Karpas-422 (cell line): ENCODE measurements at regions not wholly inside any gene's neighbourhood (a gene's known extent, or its start where the extent isn't known, plus 50 kb on each side); places are given as distances from the start of the nearest gene placed in this dataset.

ENCODE experiments used
- DNase-seq: peaks from one replicate; pipeline ENCODE4 v3.0.0-alpha.2; 2015
- H2AFZ ChIP-seq: fragments of 200-600 bp; sonication (generic); 2 replicates; pipeline ENCODE4 v1.6.1; 2014; ENCODE audit warnings: antibody characterized with exemption, low read length, mixed read lengths
- H3K27ac ChIP-seq: fragments of 200-600 bp; sonication (generic); 2 replicates; pipeline ENCODE4 v1.5.1; 2014; ENCODE audit warnings: mild to moderate bottlenecking, low read length, moderate library complexity
- H3K27me3 ChIP-seq: fragments of 200-600 bp; sonication (generic); 2 replicates; pipeline ENCODE4 v1.6.1; 2014; ENCODE audit warnings: low read length, mixed read lengths
- H3K36me3 ChIP-seq: fragments of 200-600 bp; sonication (generic); 2 replicates; pipeline ENCODE4 v1.6.1; 2014; ENCODE audit warnings: low read length, mixed read lengths; ENCODE audit not compliant: insufficient read depth
- H3K4me1 ChIP-seq: fragments of 200-600 bp; sonication (generic); 2 replicates; pipeline ENCODE4 v1.6.1; 2014; ENCODE audit warnings: mild to moderate bottlenecking, low read length, mixed read lengths
- H3K4me2 ChIP-seq: fragments of 200-600 bp; sonication (generic); 2 replicates; pipeline ENCODE4 v1.6.1; 2014; ENCODE audit warnings: low read length, low read depth, mild to moderate bottlenecking; ENCODE audit not compliant: poor library complexity, severe bottlenecking
- H3K4me3 ChIP-seq: fragments of 200-600 bp; sonication (generic); 2 replicates; pipeline ENCODE4 v1.5.1; 2014; ENCODE audit warnings: mild to moderate bottlenecking, antibody characterized with exemption, low read length, mixed read lengths
- H3K79me2 ChIP-seq: fragments of 200-600 bp; sonication (generic); 2 replicates; pipeline ENCODE4 v1.6.1; 2014; ENCODE audit warnings: mild to moderate bottlenecking, low read length, mixed read lengths
- H3K9ac ChIP-seq: fragments of 200-600 bp; sonication (generic); 2 replicates; pipeline ENCODE4 v1.6.0; 2014; ENCODE audit warnings: low read length
- H3K9me2 ChIP-seq: fragments of 200-600 bp; sonication (generic), shearing (Covaris generic); replicated peaks from 2 replicates; pipeline ENCODE4 v1.6.0; 2014; ENCODE audit warnings: mild to moderate bottlenecking, low read length, moderate library complexity; ENCODE audit not compliant: insufficient read depth
- H3K9me3 ChIP-seq: fragments of 300-700, 200-600 bp; sonication (generic); 2 replicates; pipeline ENCODE4 v1.6.1; 2014; ENCODE audit warnings: low read length, mixed read lengths
- H4K20me1 ChIP-seq: fragments of 200-600 bp; sonication (generic); 2 replicates; pipeline ENCODE4 v1.6.1; 2014; ENCODE audit warnings: mild to moderate bottlenecking, antibody characterized with exemption, low read length, low read depth; ENCODE audit not compliant: insufficient read depth

DNA sequence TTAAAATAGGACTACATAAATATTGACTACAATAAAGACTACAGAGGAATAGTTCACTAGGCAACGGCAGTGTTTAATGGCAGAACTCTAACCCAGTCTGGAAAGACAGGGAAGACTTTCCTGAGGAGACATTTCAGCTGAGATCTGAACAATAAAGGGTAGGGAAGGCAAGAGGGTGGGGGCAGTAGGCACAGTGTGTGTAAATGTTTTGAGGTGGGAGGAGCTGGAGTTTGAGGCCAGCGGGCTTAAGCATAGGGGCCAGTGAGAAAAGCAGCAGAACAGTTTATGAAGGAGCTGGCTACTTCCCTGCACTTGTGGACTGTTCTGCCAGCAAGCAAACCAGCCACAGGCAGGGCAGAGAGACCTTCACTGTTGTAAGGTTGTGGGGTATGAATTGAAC is 76.6 kb upstream of the UGP2 start:
- Histone ChIP-seq H3K4me1 (no peaks in the 10 kb centered on the region), H3K9me2 (no peaks in the 10 kb centered on the region), H3K4me2 (no peak overlapping the region), H3K9me3 (peaks cover 11% of the 10 kb centered on the region), H3K27me3 (0 out of 2 replicates have a peak, but pooled peaks cover 2% of the 10 kb centered on the region), H3K9ac (no peak overlapping the region), H3K27ac (no peak overlapping the region), H4K20me1 (no peaks in the 10 kb centered on the region), H3K36me3 (no peaks in the 10 kb centered on the region), H2AFZ (no peak overlapping the region), H3K4me3 (no peak overlapping the region), H3K79me2 (no peaks in the 10 kb centered on the region)
- DNase-seq: no peak

DNA sequence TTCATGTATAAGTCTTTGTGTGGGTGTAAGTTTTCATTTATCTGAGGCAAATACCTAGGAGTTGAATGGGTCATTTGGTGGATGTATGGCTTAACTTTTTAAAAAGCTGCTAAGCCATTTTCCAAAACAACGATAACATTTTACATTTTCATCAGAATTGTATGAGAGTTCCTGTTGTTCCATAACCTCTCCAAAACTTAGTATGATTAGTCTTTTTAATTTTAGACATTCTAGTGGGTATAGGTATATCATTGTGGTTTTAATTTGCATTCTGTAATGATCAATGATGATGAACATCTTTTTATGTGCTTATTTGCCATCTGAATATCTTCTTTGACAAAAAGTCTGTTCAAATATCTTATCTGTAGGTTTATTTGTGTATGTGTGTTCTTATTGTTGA is 74.4 kb upstream of the UGP2 start:
- Histone ChIP-seq H3K9ac (no peak overlapping the region), H3K9me3 (peaks cover 11% of the 10 kb centered on the region), H3K36me3 (no peaks in the 10 kb centered on the region), H3K4me1 (no peaks in the 10 kb centered on the region), H3K27me3 (0 out of 2 replicates have a peak, but pooled peaks cover 2% of the 10 kb centered on the region), H3K9me2 (no peaks in the 10 kb centered on the region), H4K20me1 (no peaks in the 10 kb centered on the region), H2AFZ (no peak overlapping the region), H3K4me2 (no peak overlapping the region), H3K79me2 (no peaks in the 10 kb centered on the region), H3K4me3 (no peak overlapping the region), H3K27ac (no peak overlapping the region)
- no peak for DNase-seq

DNA sequence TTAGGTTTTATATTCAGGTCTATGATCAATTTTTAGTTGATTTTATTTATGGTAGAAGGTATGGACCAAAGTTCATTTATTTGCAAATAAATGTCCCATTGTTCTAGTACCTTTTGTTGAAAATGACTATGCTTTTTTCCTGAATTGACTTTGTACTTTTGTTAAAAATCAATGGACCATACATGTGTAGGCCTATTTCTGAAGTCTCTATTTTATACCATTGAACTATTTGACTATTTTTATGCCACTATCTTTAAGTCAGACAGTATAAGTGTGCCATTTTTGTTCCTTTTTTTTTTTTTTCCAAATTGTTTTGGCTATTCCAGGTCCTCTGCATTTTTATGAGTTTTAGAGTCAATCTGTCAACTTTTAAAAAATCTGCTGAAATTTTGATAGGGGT is 73.6 kb upstream of the UGP2 start:
- Histone ChIP-seq H3K9me2 (no peaks in the 10 kb centered on the region), H3K4me2 (no peak overlapping the region), H3K27ac (no peak overlapping the region), H3K9me3 (peaks cover 11% of the 10 kb centered on the region), H3K4me3 (no peak overlapping the region), H3K36me3 (no peaks in the 10 kb centered on the region), H3K79me2 (no peaks in the 10 kb centered on the region), H3K27me3 (0 out of 2 replicates have a peak, but pooled peaks cover 2% of the 10 kb centered on the region), H3K4me1 (no peaks in the 10 kb centered on the region), H4K20me1 (no peaks in the 10 kb centered on the region), H2AFZ (no peak overlapping the region), H3K9ac (no peak overlapping the region)
- DNase-seq: no peak

DNA sequence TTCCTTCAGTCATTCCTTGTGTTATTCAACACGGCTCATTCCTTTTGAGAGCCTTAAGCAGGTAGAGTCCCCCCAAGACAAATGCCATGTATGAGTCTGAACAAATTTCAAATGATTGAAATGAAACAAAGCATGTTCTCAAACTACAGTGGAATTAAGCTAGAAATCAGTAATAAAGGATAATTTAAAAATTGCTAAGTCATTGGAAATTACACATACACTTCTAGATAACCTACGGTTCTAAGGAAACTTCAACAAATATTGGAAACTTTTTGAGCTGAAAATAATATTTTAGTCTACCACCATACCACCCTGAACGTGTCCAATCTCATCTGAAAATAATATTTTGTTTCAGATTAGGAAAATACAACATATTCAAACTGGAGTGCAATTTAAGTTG is 71.8 kb upstream of the UGP2 start:
- 0 out of 2 replicates have a peak, but pooled peaks cover 2% of the 10 kb centered on the region for H3K27me3 ChIP-seq
- H3K4me3 ChIP-seq: no peak overlapping the region
- no peak overlapping the region for H3K9ac ChIP-seq
- H4K20me1 ChIP-seq: no peaks in the 10 kb centered on the region
- H3K9me3 ChIP-seq: peaks cover 11% of the 10 kb centered on the region
- no peaks in the 10 kb centered on the region for H3K9me2 ChIP-seq
- no peak overlapping the region for H3K4me2 ChIP-seq
- H3K36me3 ChIP-seq: no peaks in the 10 kb centered on the region
- no peak for DNase-seq
- no peaks in the 10 kb centered on the region for H3K79me2 ChIP-seq
- no peak overlapping the region for H2AFZ ChIP-seq
- no peaks in the 10 kb centered on the region for H3K4me1 ChIP-seq
- H3K27ac ChIP-seq: no peak overlapping the region

DNA sequence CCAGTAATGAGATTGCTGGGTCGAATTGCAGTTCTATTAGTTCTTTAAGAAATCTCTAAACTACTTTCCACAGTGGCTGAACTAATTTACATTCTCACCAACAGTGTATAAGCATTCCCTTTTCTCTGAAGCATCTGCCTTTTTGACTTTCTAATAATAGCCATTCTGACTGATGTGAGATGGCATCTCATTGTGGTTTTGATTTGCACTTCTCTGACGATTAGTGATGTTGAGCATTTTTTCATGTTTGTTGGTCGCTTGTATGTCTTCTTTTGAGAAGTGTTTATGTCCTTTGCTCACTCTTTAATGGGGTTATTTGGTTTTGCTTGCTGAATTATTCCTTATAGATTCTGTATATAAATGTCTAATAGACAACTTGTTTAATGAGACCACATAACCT is 69.6 kb upstream of the UGP2 start:
- H3K4me2 ChIP-seq: no peak overlapping the region
- H3K27me3 ChIP-seq: 0 out of 2 replicates have a peak, but pooled peaks cover 2% of the 10 kb centered on the region
- H3K4me1 ChIP-seq: no peaks in the 10 kb centered on the region
- no peak for DNase-seq
- H2AFZ ChIP-seq: no peak overlapping the region
- H3K27ac ChIP-seq: no peak overlapping the region
- no peak overlapping the region for H3K4me3 ChIP-seq
- H3K9me3 ChIP-seq: peaks cover 8% of the 10 kb centered on the region
- H3K9me2 ChIP-seq: no peaks in the 10 kb centered on the region
- no peaks in the 10 kb centered on the region for H4K20me1 ChIP-seq
- no peak overlapping the region for H3K9ac ChIP-seq
- H3K36me3 ChIP-seq: no peaks in the 10 kb centered on the region
- H3K79me2 ChIP-seq: no peaks in the 10 kb centered on the region

DNA sequence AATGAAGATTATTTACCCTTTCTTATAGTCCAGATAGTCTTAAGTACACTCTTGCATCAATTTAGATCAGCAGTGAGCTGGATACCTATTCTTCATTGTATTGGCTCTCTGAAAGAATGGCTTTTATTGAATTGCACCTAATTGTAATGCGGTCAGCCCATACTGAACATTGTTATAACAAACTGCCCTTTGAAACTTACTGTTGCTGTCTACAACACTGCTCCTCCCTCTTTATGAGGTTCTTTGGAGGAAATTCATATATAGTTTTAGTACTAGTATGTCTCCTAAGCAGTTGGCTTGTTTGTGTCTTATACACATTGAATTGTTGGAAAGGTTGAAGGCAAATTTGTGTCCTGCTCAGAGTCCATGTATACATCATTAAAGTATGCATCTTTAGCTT is 66.5 kb upstream of the UGP2 start:
- Histone ChIP-seq H3K4me1 (no peaks in the 10 kb centered on the region), H3K4me3 (no peak overlapping the region), H3K79me2 (no peaks in the 10 kb centered on the region), H3K9ac (no peak overlapping the region), H3K27me3 (no peaks in the 10 kb centered on the region), H4K20me1 (no peaks in the 10 kb centered on the region), H3K27ac (no peak overlapping the region), H2AFZ (no peak overlapping the region), H3K9me3 (no peaks in the 10 kb centered on the region), H3K4me2 (no peak overlapping the region), H3K36me3 (no peaks in the 10 kb centered on the region), H3K9me2 (no peaks in the 10 kb centered on the region)
- no peak for DNase-seq

DNA sequence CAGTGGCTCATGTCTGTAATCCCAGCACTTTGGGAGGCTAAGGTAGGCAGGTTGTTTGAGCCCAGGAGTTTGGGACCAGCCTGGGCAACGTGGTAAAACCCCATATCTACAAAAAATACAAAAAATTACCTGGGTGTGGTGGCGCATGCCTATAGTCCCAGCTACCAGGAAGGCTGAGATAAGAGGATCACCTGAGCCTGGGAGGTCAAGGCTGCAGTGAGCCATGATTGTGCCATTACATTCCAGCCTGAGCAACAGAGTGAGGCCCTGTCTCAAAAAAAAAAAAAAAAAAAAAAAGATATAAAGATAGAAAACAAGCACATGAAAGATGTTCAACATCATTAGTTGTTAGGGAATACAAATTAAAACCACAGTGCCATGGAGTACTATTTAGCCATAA is 65.3 kb upstream of the UGP2 start:
- H3K9me3 ChIP-seq: no peaks in the 10 kb centered on the region
- H3K4me2 ChIP-seq: no peak overlapping the region
- no peak for DNase-seq
- H3K9ac ChIP-seq: no peak overlapping the region
- H3K36me3 ChIP-seq: no peaks in the 10 kb centered on the region
- H3K27me3 ChIP-seq: no peaks in the 10 kb centered on the region
- no peaks in the 10 kb centered on the region for H3K9me2 ChIP-seq
- H4K20me1 ChIP-seq: no peaks in the 10 kb centered on the region
- no peak overlapping the region for H2AFZ ChIP-seq
- no peaks in the 10 kb centered on the region for H3K79me2 ChIP-seq
- H3K27ac ChIP-seq: no peak overlapping the region
- no peak overlapping the region for H3K4me3 ChIP-seq
- H3K4me1 ChIP-seq: no peaks in the 10 kb centered on the region

DNA sequence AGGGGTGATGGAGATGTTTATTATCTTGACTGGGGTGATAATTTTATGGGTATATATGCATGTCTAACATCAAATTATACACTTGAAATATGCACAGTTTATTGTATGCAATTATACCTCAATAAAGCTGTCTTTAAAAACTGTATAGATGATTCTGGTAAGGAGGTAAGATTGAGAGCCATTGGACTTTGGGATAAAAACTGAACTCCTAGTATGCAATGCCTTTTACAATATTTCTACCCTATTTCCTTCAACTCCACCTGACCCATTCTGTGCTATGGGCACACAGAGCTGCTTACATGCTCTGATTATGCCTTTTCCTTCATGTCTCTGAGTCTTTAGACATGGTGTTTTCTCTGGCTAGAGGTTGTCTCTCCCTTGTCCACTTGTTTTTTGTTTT is 63.9 kb upstream of the UGP2 start:
- no peaks in the 10 kb centered on the region for H3K9me2 ChIP-seq
- H3K79me2 ChIP-seq: no peaks in the 10 kb centered on the region
- H3K36me3 ChIP-seq: no peaks in the 10 kb centered on the region
- H3K4me1 ChIP-seq: no peaks in the 10 kb centered on the region
- no peak overlapping the region for H3K9ac ChIP-seq
- no peaks in the 10 kb centered on the region for H3K9me3 ChIP-seq
- H3K27ac ChIP-seq: no peak overlapping the region
- H4K20me1 ChIP-seq: no peaks in the 10 kb centered on the region
- H2AFZ ChIP-seq: no peak overlapping the region
- no peak overlapping the region for H3K4me2 ChIP-seq
- H3K27me3 ChIP-seq: no peaks in the 10 kb centered on the region
- H3K4me3 ChIP-seq: no peak overlapping the region
- DNase-seq: no peak

DNA sequence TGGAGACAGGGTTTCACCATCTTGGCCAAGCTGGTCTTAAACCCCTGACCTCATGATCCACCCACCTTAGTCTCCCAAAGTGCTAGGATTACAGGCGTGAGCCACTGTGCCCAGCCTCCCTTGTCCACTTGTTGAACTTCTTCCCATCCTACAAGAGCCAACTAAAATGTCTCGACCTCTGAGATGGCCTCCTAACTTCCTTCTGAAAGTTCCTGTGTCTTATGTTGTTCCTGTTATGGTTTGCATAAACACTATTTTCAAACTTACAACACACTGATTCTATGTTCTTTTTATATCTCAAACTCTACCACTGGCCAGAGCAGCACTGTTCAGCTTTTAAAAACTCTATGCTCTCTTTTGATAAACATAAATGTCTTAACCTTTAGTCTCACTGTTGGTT is 63.3 kb upstream of the UGP2 start:
- Histone ChIP-seq H4K20me1 (no peaks in the 10 kb centered on the region), H2AFZ (no peak overlapping the region), H3K9me3 (no peaks in the 10 kb centered on the region), H3K36me3 (no peaks in the 10 kb centered on the region), H3K9ac (no peak overlapping the region), H3K4me3 (no peak overlapping the region), H3K4me2 (no peak overlapping the region), H3K79me2 (no peaks in the 10 kb centered on the region), H3K9me2 (no peaks in the 10 kb centered on the region), H3K27ac (no peak overlapping the region), H3K27me3 (no peaks in the 10 kb centered on the region), H3K4me1 (no peaks in the 10 kb centered on the region)
- DNase-seq: no peak
